CD14-positive monocyte (primary cell): ENCODE measurements at regions not wholly inside any gene's neighbourhood (a gene's known extent, or its start where the extent isn't known, plus 50 kb on each side); places are given as distances from the start of the nearest gene placed in this dataset.

Experiments
- DNase-seq, 3 donors: peaks; one replicate each; pipeline ENCODE4 v3.0.0-alpha.2; 2011 to 2022
- H2AFZ ChIP-seq: 2 replicates; pipeline ENCODE4 v1.6.0; 2012; ENCODE audit warnings: mild to moderate bottlenecking, low read depth, low read length, inconsistent platforms; ENCODE audit not compliant: insufficient read depth, poor library complexity, severe bottlenecking
- H3K27ac ChIP-seq, 2 donors: 1 replicate in 1 of 2; 2 replicates in 1 of 2; pipeline ENCODE4 v1.5.1; 2012 to 2013; ENCODE audit warnings: low read length in 2 of 2, control low read depth in 1 of 2, inconsistent platforms in 1 of 2, low read depth in 1 of 2, mild to moderate bottlenecking in 1 of 2
- H3K27me3 ChIP-seq, 2 donors: one replicate each; pipeline versions ENCODE4 v1.6.0 to v1.6.1; 2011 to 2013; ENCODE audit warnings: low read length in 2 of 2; ENCODE audit not compliant: control insufficient read depth in 2 of 2, insufficient read depth in 2 of 2
- H3K36me3 ChIP-seq, 2 donors: replicated peaks in 1 of 2; 1 replicate in 1 of 2; 2 replicates in 1 of 2; pipeline versions ENCODE4 v1.5.1 to v1.6.1; 2012 to 2013; ENCODE audit warnings: low read length in 2 of 2, control low read depth in 1 of 2, inconsistent platforms in 1 of 2, mild to moderate bottlenecking in 1 of 2; ENCODE audit not compliant: insufficient read depth in 2 of 2, control insufficient read depth in 1 of 2
- H3K4me1 ChIP-seq, 2 donors: 1 replicate in 1 of 2; 2 replicates in 1 of 2; pipeline versions ENCODE4 v1.5.1 to v1.6.1; 2012 to 2013; ENCODE audit warnings: low read length in 2 of 2, control low read depth in 1 of 2, inconsistent platforms in 1 of 2, mild to moderate bottlenecking in 1 of 2, moderate library complexity in 1 of 2; ENCODE audit not compliant: insufficient read depth in 2 of 2, control insufficient read depth in 1 of 2
- H3K4me2 ChIP-seq: replicated peaks from 2 replicates; pipeline ENCODE3; 2012; ENCODE audit warnings: low read length, moderate library complexity, mild to moderate bottlenecking; ENCODE audit not compliant: poor library complexity, severe bottlenecking; ENCODE audit errors: extremely low read depth
- H3K4me3 ChIP-seq, 3 experiments: fragments of 200-600 bp in 1 of 3; sonication (generic) in 1 of 3; replicated peaks in 1 of 3; 1 replicate in 2 of 3; 2 replicates in 1 of 3; pipeline ENCODE4 v1.5.1; 2011 to 2013; ENCODE audit warnings: low read length in 3 of 3, mild to moderate bottlenecking in 3 of 3, control low read depth in 2 of 3, low read depth in 2 of 3, inconsistent platforms in 1 of 3, moderate library complexity in 1 of 3
- H3K79me2 ChIP-seq: 2 replicates; pipeline ENCODE4 v1.6.0; 2012; ENCODE audit warnings: mild to moderate bottlenecking, control low read depth, inconsistent platforms, low read length, moderate library complexity; ENCODE audit not compliant: insufficient read depth
- H3K9ac ChIP-seq: 2 replicates; pipeline ENCODE4 v1.6.0; 2017; ENCODE audit warnings: low read length, mild to moderate bottlenecking; ENCODE audit not compliant: insufficient read depth, poor library complexity, severe bottlenecking
- H3K9me3 ChIP-seq, 2 donors: replicated peaks in 1 of 2; 1 replicate in 1 of 2; 2 replicates in 1 of 2; pipeline versions ENCODE4 v1.5.1 to v1.6.1; 2012 to 2013; ENCODE audit warnings: low read length in 2 of 2, control low read depth in 1 of 2; ENCODE audit not compliant: control insufficient read depth in 1 of 2, insufficient read depth in 1 of 2
- H4K20me1 ChIP-seq: 2 replicates; pipeline ENCODE4 v1.6.0; 2012; ENCODE audit warnings: mild to moderate bottlenecking, low read length, control low read depth, moderate library complexity; ENCODE audit not compliant: insufficient read depth
- H3K27ac Mint-ChIP-seq, 7 donors: one replicate each; pipeline ENCODE4 v1.8.0; 2020; ENCODE audit warnings: mild to moderate bottlenecking in 7 of 7, mixed read lengths in 7 of 7, moderate library complexity in 6 of 7, inconsistent platforms in 2 of 7
- H3K27me3 Mint-ChIP-seq, 3 donors: one replicate each; pipeline ENCODE4 v1.8.0; 2021 to 2022; ENCODE audit warnings: low read depth in 3 of 3, mild to moderate bottlenecking in 3 of 3, mixed read lengths in 3 of 3, moderate library complexity in 3 of 3, inconsistent platforms in 1 of 3
- H3K36me3 Mint-ChIP-seq, 2 donors: one replicate each; pipeline ENCODE4 v1.8.0; 2020; ENCODE audit warnings: mixed read lengths in 2 of 2, inconsistent platforms in 1 of 2, mild to moderate bottlenecking in 1 of 2
- H3K4me1 Mint-ChIP-seq: one replicate; pipeline ENCODE4 v1.8.0; 2020; ENCODE audit warnings: mild to moderate bottlenecking, mixed read lengths
- H3K4me3 Mint-ChIP-seq, 2 donors: one replicate each; pipeline ENCODE4 v1.8.0; 2020; ENCODE audit warnings: mild to moderate bottlenecking in 2 of 2, mixed read lengths in 2 of 2, moderate library complexity in 1 of 2
- H3K9me3 Mint-ChIP-seq, 7 donors: one replicate each; pipeline ENCODE4 v1.8.0; 2020 to 2022; ENCODE audit warnings: mixed read lengths in 7 of 7, mild to moderate bottlenecking in 6 of 7, moderate library complexity in 6 of 7, inconsistent platforms in 2 of 7
- whole genome bisulfite sequencing: methylation state at CpG from one replicate; pipeline ENCODE4 v1.1.5; 2013; ENCODE audit warnings: missing lambda C conversion rate; ENCODE audit not compliant: insufficient coverage; 5-methylcytosine and 5-hydroxymethylcytosine counted together
- intact Hi-C, 2 donors: fragments of 100-400 bp; cut with micrococcal nuclease; formaldehyde crosslinking; loops; one replicate each; pipeline versions ENCODE4 v1.15.0 to v1.15.1; 2023
- TF ChIP-seq, protein P1 (sequence below): fragments of 200-600 bp; IDR thresholded peaks from one replicate; pipeline ENCODE4 v1.8.0; 2022; ENCODE audit warnings: antibody characterized with exemption, mild to moderate bottlenecking

GRCh38 chrX:149284616-149285015, 220.5 kb downstream of the IDS start:
- H3K4me1 Mint-ChIP-seq: no peaks in the 10 kb centered on the region
- no peak overlapping the region for H3K4me3 Mint-ChIP-seq
- H3K27me3 ChIP-seq: no peaks in the 10 kb centered on the region
- no peaks in the 10 kb centered on the region for H3K79me2 ChIP-seq
- no peaks in the 10 kb centered on the region for H3K36me3 ChIP-seq
- no peaks in the 10 kb centered on the region for H3K36me3 Mint-ChIP-seq
- no peaks in the 10 kb centered on the region for H4K20me1 ChIP-seq
- no peak overlapping the region for H3K27ac ChIP-seq
- intact Hi-C loops: loop anchor here in 1 of 2 donors (5.0 kb wide), 1 partner anchor 1152 kb away; no protein-coding TSS in a partner anchor
- TF ChIP-seq, protein P1, sequence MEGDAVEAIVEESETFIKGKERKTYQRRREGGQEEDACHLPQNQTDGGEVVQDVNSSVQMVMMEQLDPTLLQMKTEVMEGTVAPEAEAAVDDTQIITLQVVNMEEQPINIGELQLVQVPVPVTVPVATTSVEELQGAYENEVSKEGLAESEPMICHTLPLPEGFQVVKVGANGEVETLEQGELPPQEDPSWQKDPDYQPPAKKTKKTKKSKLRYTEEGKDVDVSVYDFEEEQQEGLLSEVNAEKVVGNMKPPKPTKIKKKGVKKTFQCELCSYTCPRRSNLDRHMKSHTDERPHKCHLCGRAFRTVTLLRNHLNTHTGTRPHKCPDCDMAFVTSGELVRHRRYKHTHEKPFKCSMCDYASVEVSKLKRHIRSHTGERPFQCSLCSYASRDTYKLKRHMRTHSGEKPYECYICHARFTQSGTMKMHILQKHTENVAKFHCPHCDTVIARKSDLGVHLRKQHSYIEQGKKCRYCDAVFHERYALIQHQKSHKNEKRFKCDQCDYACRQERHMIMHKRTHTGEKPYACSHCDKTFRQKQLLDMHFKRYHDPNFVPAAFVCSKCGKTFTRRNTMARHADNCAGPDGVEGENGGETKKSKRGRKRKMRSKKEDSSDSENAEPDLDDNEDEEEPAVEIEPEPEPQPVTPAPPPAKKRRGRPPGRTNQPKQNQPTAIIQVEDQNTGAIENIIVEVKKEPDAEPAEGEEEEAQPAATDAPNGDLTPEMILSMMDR: no peak
- H3K9me3 Mint-ChIP-seq: no peaks in the 10 kb centered on the region
- no peak overlapping the region for H3K4me3 ChIP-seq
- no peak overlapping the region for H3K27ac Mint-ChIP-seq
- H3K27me3 Mint-ChIP-seq: no peaks in the 10 kb centered on the region
- no peak overlapping the region for H3K9ac ChIP-seq
- H3K4me2 ChIP-seq: no peak overlapping the region
- H3K9me3 ChIP-seq: no peaks in the 10 kb centered on the region
- no peak overlapping the region for H2AFZ ChIP-seq
- H3K4me1 ChIP-seq: no peaks in the 10 kb centered on the region
- WGBS: no CpG with 5 or more reads among the region's 3 CpGs
- DNase-seq: no peak

DNA sequence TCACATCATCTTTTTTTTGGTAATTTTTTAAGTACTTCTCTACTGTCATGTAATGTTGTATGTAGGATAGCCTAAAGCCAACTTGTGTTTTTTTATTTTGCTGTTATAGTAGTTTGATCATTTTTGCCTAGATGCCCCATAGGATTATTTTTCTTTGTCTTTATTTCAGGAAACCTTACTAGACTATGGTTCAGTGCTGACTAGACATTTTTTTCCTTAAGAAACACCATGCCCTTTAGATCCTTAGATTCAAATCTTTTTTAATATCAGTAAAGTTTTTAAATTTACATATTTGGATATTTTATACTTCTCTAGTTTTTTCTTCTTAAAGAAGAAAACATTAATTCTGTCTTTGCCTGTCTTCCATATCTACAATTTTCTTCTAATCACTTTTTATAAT, 221.3 kb downstream of the IDS start:
- no peak overlapping the region for H2AFZ ChIP-seq
- Mint-ChIP-seq H3K27ac (no peak overlapping the region), H3K4me3 (no peak overlapping the region), H3K4me1 (no peaks in the 10 kb centered on the region), H3K36me3 (no peaks in the 10 kb centered on the region), H3K9me3 (no peaks in the 10 kb centered on the region), H3K27me3 (no peaks in the 10 kb centered on the region)
- no peaks in the 10 kb centered on the region for H3K9me3 ChIP-seq
- H3K36me3 ChIP-seq: no peaks in the 10 kb centered on the region
- no peak overlapping the region for H3K4me3 ChIP-seq
- H3K27ac ChIP-seq: no peak overlapping the region
- H3K4me1 ChIP-seq: no peaks in the 10 kb centered on the region
- TF ChIP-seq, protein P1: no peak
- H3K27me3 ChIP-seq: no peaks in the 10 kb centered on the region
- intact Hi-C loops: no loop called here
- no peak for DNase-seq
- H3K79me2 ChIP-seq: no peaks in the 10 kb centered on the region
- H3K9ac ChIP-seq: no peak overlapping the region
- H4K20me1 ChIP-seq: no peaks in the 10 kb centered on the region
- H3K4me2 ChIP-seq: no peak overlapping the region
